HUES64 (cell line): ENCODE measurements at regions not wholly inside any gene's neighbourhood (a gene's known extent, or its start where the extent isn't known, plus 50 kb on each side); places are given as distances from the start of the nearest gene placed in this dataset.

Experiments used
- H3K27ac ChIP-seq: 2 replicates; pipeline ENCODE4 v1.7.0; 2013; ENCODE audit warnings: low read depth, low read length, inconsistent platforms
- H3K27me3 ChIP-seq: 2 replicates; pipeline ENCODE4 v1.6.1; 2013; ENCODE audit warnings: mild to moderate bottlenecking, low read length; ENCODE audit not compliant: insufficient read depth
- H3K36me3 ChIP-seq: 2 replicates; pipeline ENCODE4 v1.6.1; 2013; ENCODE audit warnings: mild to moderate bottlenecking, low read length; ENCODE audit not compliant: insufficient read depth
- H3K4me1 ChIP-seq: 2 replicates; pipeline ENCODE4 v1.6.1; 2013; ENCODE audit warnings: mild to moderate bottlenecking, low read length, moderate library complexity; ENCODE audit not compliant: insufficient read depth
- H3K4me3 ChIP-seq: 2 replicates; pipeline ENCODE4 v1.5.1; 2013; ENCODE audit warnings: mild to moderate bottlenecking, low read length, moderate library complexity
- H3K9ac ChIP-seq: 2 replicates; pipeline ENCODE4 v1.6.1; 2013; ENCODE audit warnings: mild to moderate bottlenecking, low read depth, low read length
- H3K9me3 ChIP-seq: 2 replicates; pipeline ENCODE4 v1.6.1; 2013; ENCODE audit warnings: low read depth, low read length; ENCODE audit not compliant: insufficient read depth
- WGBS: fragments of 150-250, 120-280 bp; methylation state at CpG from one replicate; pipeline ENCODE4 v1.1.7; 2013; ENCODE audit warnings: missing lambda C conversion rate; 5-methylcytosine and 5-hydroxymethylcytosine counted together

- Histone ChIP-seq H3K9ac (no peak overlapping the region), H3K36me3 (no peaks in the 10 kb centered on the region), H3K27me3 (peaks cover 16% of the 10 kb centered on the region), H3K4me1 (peaks cover 7% of the 10 kb centered on the region; the same call in 1 of the 2 replicates), H3K4me3 (no peak overlapping the region), H3K27ac (no peak overlapping the region), H3K9me3 (no peaks in the 10 kb centered on the region)
- WGBS, result no CpG with 5 or more reads among the region's 1 CpG
Measured at GRCh38 chr14:29458547-29458946, 469.1 kb downstream of the PRKD1 start.

GRCh38 chr14:29459531-29459930 is 468.1 kb downstream of the PRKD1 start:
- no peak overlapping the region for H3K9ac ChIP-seq
- H3K9me3 ChIP-seq, result no peaks in the 10 kb centered on the region
- no peak overlapping the region for H3K4me3 ChIP-seq
- H3K27ac ChIP-seq, result no peak overlapping the region
- peaks cover 5% of the 10 kb centered on the region; the same call in 1 of the 2 replicates for H3K4me1 ChIP-seq
- no peaks in the 10 kb centered on the region for H3K36me3 ChIP-seq
- peaks cover 11% of the 10 kb centered on the region; the same call in 1 of the 2 replicates for H3K27me3 ChIP-seq
- 72% methylated on average over 3 of the region's 5 CpGs for WGBS

GRCh38 chr14:29459969-29460560 is 467.6 kb downstream of the PRKD1 start:
- H3K4me3 ChIP-seq, result no peak overlapping the region
- H3K9me3 ChIP-seq, result no peaks in the 10 kb centered on the region
- WGBS, result 91% methylated on average over 3 of the region's 4 CpGs
- no peak overlapping the region for H3K27ac ChIP-seq
- no peaks in the 10 kb centered on the region for H3K36me3 ChIP-seq
- H3K9ac ChIP-seq, result no peak overlapping the region
- H3K4me1 ChIP-seq, result no peaks in the 10 kb centered on the region; the same call in 1 of the 2 replicates
- peaks cover 8% of the 10 kb centered on the region; the same call in 1 of the 2 replicates for H3K27me3 ChIP-seq

- H3K9ac ChIP-seq, result no peak overlapping the region
- peaks cover 3% of the 10 kb centered on the region; the same call in 1 of the 2 replicates for H3K27me3 ChIP-seq
- H3K4me3 ChIP-seq, result no peak overlapping the region
- H3K9me3 ChIP-seq, result no peaks in the 10 kb centered on the region
- H3K36me3 ChIP-seq, result no peaks in the 10 kb centered on the region
- WGBS, result 92% methylated on average over 6 of the region's 6 CpGs
- no peaks in the 10 kb centered on the region; the same call in 1 of the 2 replicates for H3K4me1 ChIP-seq
- H3K27ac ChIP-seq, result no peak overlapping the region
Measured at GRCh38 chr14:29461101-29461500, 466.5 kb downstream of the PRKD1 start.

GRCh38 chr14:29461506-29461905 is 466.1 kb downstream of the PRKD1 start:
- H3K36me3 ChIP-seq, result no peaks in the 10 kb centered on the region
- no peaks in the 10 kb centered on the region for H3K9me3 ChIP-seq
- 83% methylated on average over 1 of the region's 1 CpG for WGBS
- H3K27me3 ChIP-seq, result no peaks in the 10 kb centered on the region
- H3K4me1 ChIP-seq, result no peaks in the 10 kb centered on the region; the same call in 1 of the 2 replicates
- H3K27ac ChIP-seq, result no peak overlapping the region
- H3K4me3 ChIP-seq, result no peak overlapping the region
- no peak overlapping the region for H3K9ac ChIP-seq

- H3K4me1 ChIP-seq, result no peaks in the 10 kb centered on the region; the same call in 1 of the 2 replicates
- no peaks in the 10 kb centered on the region for H3K36me3 ChIP-seq
- WGBS, result 86% methylated on average over 1 of the region's 1 CpG
- H3K9ac ChIP-seq, result no peak overlapping the region
- H3K9me3 ChIP-seq, result no peaks in the 10 kb centered on the region
- no peaks in the 10 kb centered on the region for H3K27me3 ChIP-seq
- H3K4me3 ChIP-seq, result no peak overlapping the region
- H3K27ac ChIP-seq, result no peak overlapping the region
Measured at GRCh38 chr14:29462321-29462720, 465.3 kb downstream of the PRKD1 start.

GRCh38 chr14:29462772-29463171 is 464.9 kb downstream of the PRKD1 start:
- Histone ChIP-seq H3K9me3 (no peaks in the 10 kb centered on the region), H3K9ac (no peak overlapping the region)
- WGBS, result no CpG with 5 or more reads among the region's 2 CpGs

GRCh38 chr14:29463727-29464395 is 463.8 kb downstream of the PRKD1 start:
- Histone ChIP-seq H3K4me3 (no peak overlapping the region), H3K36me3 (no peaks in the 10 kb centered on the region), H3K9ac (no peak overlapping the region), H3K4me1 (no peaks in the 10 kb centered on the region), H3K27me3 (no peaks in the 10 kb centered on the region), H3K9me3 (no peaks in the 10 kb centered on the region), H3K27ac (no peak overlapping the region)
- 99% methylated on average over 3 of the region's 6 CpGs for WGBS

More at GRCh38 chr14:29462772-29463171, 464.9 kb downstream of the PRKD1 start:
- no peaks in the 10 kb centered on the region for H3K27me3 ChIP-seq
- H3K36me3 ChIP-seq, result no peaks in the 10 kb centered on the region
- H3K27ac ChIP-seq, result no peak overlapping the region
- H3K4me1 ChIP-seq, result no peaks in the 10 kb centered on the region; the same call in 1 of the 2 replicates
- H3K4me3 ChIP-seq, result no peak overlapping the region

GRCh38 chr14:29465095-29465494 is 462.6 kb downstream of the PRKD1 start:
- Histone ChIP-seq H3K9ac (no peak overlapping the region), H3K4me1 (no peaks in the 10 kb centered on the region), H3K27ac (no peak overlapping the region), H3K27me3 (no peaks in the 10 kb centered on the region), H3K4me3 (no peak overlapping the region), H3K36me3 (no peaks in the 10 kb centered on the region), H3K9me3 (no peaks in the 10 kb centered on the region)
- WGBS, result 95% methylated on average over 2 of the region's 2 CpGs

- no peak overlapping the region for H3K9ac ChIP-seq
- H3K27ac ChIP-seq, result no peak overlapping the region
- H3K4me3 ChIP-seq, result no peak overlapping the region
- no peaks in the 10 kb centered on the region for H3K36me3 ChIP-seq
- H3K27me3 ChIP-seq, result no peaks in the 10 kb centered on the region
- no peaks in the 10 kb centered on the region for H3K4me1 ChIP-seq
- no peaks in the 10 kb centered on the region for H3K9me3 ChIP-seq
Measured at GRCh38 chr14:29475641-29476040, 452.0 kb downstream of the PRKD1 start.

- Histone ChIP-seq H3K9ac (no peak overlapping the region), H3K4me1 (no peaks in the 10 kb centered on the region), H3K27ac (no peak overlapping the region), H3K9me3 (no peaks in the 10 kb centered on the region), H3K27me3 (no peaks in the 10 kb centered on the region), H3K36me3 (no peaks in the 10 kb centered on the region), H3K4me3 (no peak overlapping the region)
- 92% methylated on average over 3 of the region's 4 CpGs for WGBS
Measured at GRCh38 chr14:29486132-29486531, 441.5 kb downstream of the PRKD1 start.
